ENCODE measurements at regions not wholly inside any gene's neighbourhood (a gene's known extent, or its start where the extent isn't known, plus 50 kb on each side); places are given as distances from the start of the nearest gene placed in this dataset.
"Not testable (repeated sequence)": the region's sequence is repeated elsewhere in the genome, so short reads cannot be mapped to it uniquely, and the experiment has no call there.

GRCh38 chr4:23021040-23021439 lies 328.3 kb downstream of the GBA3 start:
- no peaks in the 10 kb centered on the region for H3K27me3 ChIP-seq (replicated peaks in 1 of 4; ENCODE audit: control extremely low read depth in 1 of 4, control insufficient read depth in 3 of 4, insufficient read depth in 4 of 4, low read length in 3 of 4)
- no peaks in the 10 kb centered on the region for H3K36me3 ChIP-seq (replicated peaks in 1 of 2; ENCODE audit: control extremely low read depth in 1 of 2, control insufficient read depth in 1 of 2, extremely low read depth in 1 of 2, insufficient read depth in 2 of 2, low read length in 1 of 2)
- no peaks in the 10 kb centered on the region for H3K4me1 ChIP-seq (ENCODE audit: control insufficient read depth in 2 of 2, insufficient read depth in 2 of 2, low read length in 2 of 2)
- H4K20me1 ChIP-seq (ENCODE audit: control insufficient read depth, insufficient read depth, low read length, poor library complexity, severe bottlenecking) = no peaks in the 10 kb centered on the region
- no peak overlapping the region for H3K9ac ChIP-seq (ENCODE audit: low read length)
- ChIA-PET POLR2A (no interaction called here), CTCF (no interaction called here)
- no peak overlapping the region for H3K27ac ChIP-seq (ENCODE audit: low read length in 2 of 2)
- no peak overlapping the region for H3K27ac Mint-ChIP-seq
- ATAC-seq (ENCODE audit: low read depth) (no peak), DNase-seq (no peak)
- H3K9me3 ChIP-seq (ENCODE audit: control extremely low read depth in 1 of 3, control insufficient read depth in 2 of 3, insufficient read depth in 1 of 3, low read length in 2 of 3) = no peaks in the 10 kb centered on the region
- intact Hi-C loops (cut with micrococcal nuclease) = no loop called here
- H3K27me3 Mint-ChIP-seq = no peaks in the 10 kb centered on the region
- no peaks in the 10 kb centered on the region for H3K79me2 ChIP-seq (ENCODE audit: control insufficient read depth, insufficient read depth, low read length)
- no peak overlapping the region for H3K4me2 ChIP-seq (replicated peaks; ENCODE audit: low read depth, low read length, poor library complexity, severe bottlenecking)
- WGBS (ENCODE audit: insufficient coverage) = no CpG with 5 or more reads among the region's 4 CpGs
- no peak overlapping the region for H3K4me3 ChIP-seq (ENCODE audit: control extremely low read depth in 1 of 5, extremely low read depth in 1 of 5, insufficient read depth in 1 of 5, low read depth in 2 of 5, low read length in 4 of 5)
- H3K9me3 Mint-ChIP-seq (ENCODE audit: insufficient read depth) = no peaks in the 10 kb centered on the region
- no peaks in the 10 kb centered on the region for H3K4me1 Mint-ChIP-seq
- no peak overlapping the region for H2AFZ ChIP-seq (ENCODE audit: insufficient read depth, low read depth, low read length, poor library complexity, severe bottlenecking)
- H3K4me3 Mint-ChIP-seq = no peak overlapping the region
- TF ChIP-seq CTCF (IDR thresholded peaks at IDR 0.05) = no peak
- TF ChIP-seq EZH2 (IDR thresholded peaks at IDR 0.05; ENCODE audit: borderline replicate concordance, insufficient read depth, low read depth, low read length, poor library complexity, severe bottlenecking) = no peak

DNA sequence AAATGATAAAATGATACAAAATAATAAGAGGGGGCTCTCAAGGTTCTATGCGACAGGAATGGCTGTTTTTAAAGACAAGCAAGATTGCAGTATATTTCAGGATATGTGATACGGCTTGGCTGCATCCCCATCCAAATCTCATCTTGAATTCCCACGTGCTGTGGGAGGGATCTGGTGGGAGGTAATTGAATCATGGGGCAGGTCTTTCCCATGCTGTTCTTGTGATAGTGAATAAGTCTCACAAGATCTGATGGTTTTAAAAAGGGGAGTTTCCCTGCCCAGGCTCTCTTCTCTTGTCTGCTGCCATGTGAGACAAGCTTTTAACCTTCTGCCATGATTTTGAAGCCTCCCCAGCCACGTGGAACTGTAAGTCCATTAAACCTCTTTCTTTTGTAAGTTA lies 327.7 kb downstream of the GBA3 start:
- intact Hi-C loops (cut with micrococcal nuclease); H4K20me1 ChIP-seq (ENCODE audit: control insufficient read depth, insufficient read depth, low read length, poor library complexity, severe bottlenecking); H3K9me3 ChIP-seq (ENCODE audit: control extremely low read depth in 1 of 3, control insufficient read depth in 2 of 3, insufficient read depth in 1 of 3, low read length in 2 of 3); H3K9me3 Mint-ChIP-seq (ENCODE audit: insufficient read depth); H3K27me3 Mint-ChIP-seq; H3K36me3 ChIP-seq (replicated peaks in 1 of 2; ENCODE audit: control extremely low read depth in 1 of 2, control insufficient read depth in 1 of 2, extremely low read depth in 1 of 2, insufficient read depth in 2 of 2, low read length in 1 of 2); H3K79me2 ChIP-seq (ENCODE audit: control insufficient read depth, insufficient read depth, low read length); DNase-seq; H3K27me3 ChIP-seq (replicated peaks in 1 of 4; ENCODE audit: control extremely low read depth in 1 of 4, control insufficient read depth in 3 of 4, insufficient read depth in 4 of 4, low read length in 3 of 4); H3K4me3 Mint-ChIP-seq; ATAC-seq (ENCODE audit: low read depth); CTCF ChIA-PET; POLR2A ChIA-PET; H3K4me1 Mint-ChIP-seq; H3K4me3 ChIP-seq (ENCODE audit: control extremely low read depth in 1 of 5, extremely low read depth in 1 of 5, insufficient read depth in 1 of 5, low read depth in 2 of 5, low read length in 4 of 5); H3K9ac ChIP-seq (ENCODE audit: low read length); H3K4me2 ChIP-seq (replicated peaks; ENCODE audit: low read depth, low read length, poor library complexity, severe bottlenecking); H3K27ac ChIP-seq (ENCODE audit: low read length in 2 of 2); H3K27ac Mint-ChIP-seq; H3K4me1 ChIP-seq (ENCODE audit: control insufficient read depth in 2 of 2, insufficient read depth in 2 of 2, low read length in 2 of 2); H2AFZ ChIP-seq (ENCODE audit: insufficient read depth, low read depth, low read length, poor library complexity, severe bottlenecking): not testable (repeated sequence)
- WGBS (ENCODE audit: insufficient coverage) = no CpG with 5 or more reads among the region's 4 CpGs
